ENCODE measurements at regions not wholly inside any gene's neighbourhood (a gene's known extent, or its start where the extent isn't known, plus 50 kb on each side); places are given as distances from the start of the nearest gene placed in this dataset.

DNA sequence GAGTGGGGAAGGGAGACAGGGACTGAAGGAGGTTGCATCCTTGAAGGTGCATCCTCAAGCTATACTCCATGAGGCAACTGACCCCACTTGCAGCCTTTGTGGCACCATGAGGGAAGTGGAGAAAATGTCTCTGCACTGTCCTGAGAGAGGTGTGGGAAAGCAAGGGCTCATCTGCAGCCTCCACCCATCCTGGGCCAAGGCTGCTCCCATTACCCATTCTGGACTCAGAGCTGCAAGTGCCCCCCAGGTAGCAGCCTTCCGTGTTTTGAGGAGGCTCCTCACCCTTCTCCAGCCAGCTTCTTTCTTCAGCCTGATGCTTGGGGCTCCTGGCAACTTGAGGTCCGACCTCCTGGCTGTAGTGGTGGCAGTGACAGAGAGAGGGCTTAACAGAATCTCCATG, 294.6 kb downstream of the CDH26 start:
- DNase-seq (no peak), FAIRE-seq (no peak)
- H3K4me3 ChIP-seq (ENCODE audit: low read length in 3 of 3) = no peak overlapping the region
- H3K9me3 ChIP-seq (ENCODE audit: control insufficient read depth in 2 of 3, insufficient read depth in 1 of 3, low read length in 3 of 3) = no peaks in the 10 kb centered on the region
- H3K36me3 ChIP-seq (ENCODE audit: control insufficient read depth in 2 of 3, insufficient read depth in 3 of 3, low read length in 3 of 3) = no peaks in the 10 kb centered on the region
- no peak overlapping the region for H3K27ac ChIP-seq (ENCODE audit: low read depth in 2 of 2, low read length in 2 of 2)
- intact Hi-C loops (cut with DNase I) = no loop called here
- H3K27me3 ChIP-seq (ENCODE audit: control insufficient read depth, insufficient read depth, low read length) = no peaks in the 10 kb centered on the region
- TF ChIP-seq, protein P1, sequence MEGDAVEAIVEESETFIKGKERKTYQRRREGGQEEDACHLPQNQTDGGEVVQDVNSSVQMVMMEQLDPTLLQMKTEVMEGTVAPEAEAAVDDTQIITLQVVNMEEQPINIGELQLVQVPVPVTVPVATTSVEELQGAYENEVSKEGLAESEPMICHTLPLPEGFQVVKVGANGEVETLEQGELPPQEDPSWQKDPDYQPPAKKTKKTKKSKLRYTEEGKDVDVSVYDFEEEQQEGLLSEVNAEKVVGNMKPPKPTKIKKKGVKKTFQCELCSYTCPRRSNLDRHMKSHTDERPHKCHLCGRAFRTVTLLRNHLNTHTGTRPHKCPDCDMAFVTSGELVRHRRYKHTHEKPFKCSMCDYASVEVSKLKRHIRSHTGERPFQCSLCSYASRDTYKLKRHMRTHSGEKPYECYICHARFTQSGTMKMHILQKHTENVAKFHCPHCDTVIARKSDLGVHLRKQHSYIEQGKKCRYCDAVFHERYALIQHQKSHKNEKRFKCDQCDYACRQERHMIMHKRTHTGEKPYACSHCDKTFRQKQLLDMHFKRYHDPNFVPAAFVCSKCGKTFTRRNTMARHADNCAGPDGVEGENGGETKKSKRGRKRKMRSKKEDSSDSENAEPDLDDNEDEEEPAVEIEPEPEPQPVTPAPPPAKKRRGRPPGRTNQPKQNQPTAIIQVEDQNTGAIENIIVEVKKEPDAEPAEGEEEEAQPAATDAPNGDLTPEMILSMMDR (IDR thresholded peaks at IDR 0.05; ENCODE audit: borderline replicate concordance, extremely low read depth, insufficient read depth) = no peak
- no peak overlapping the region for H3K9ac ChIP-seq (ENCODE audit: low read length in 3 of 3)
- peaks cover 0 to 7% (median 0%) of the 10 kb centered on the region in 3 donors for H3K4me1 ChIP-seq (ENCODE audit: control insufficient read depth in 2 of 3, insufficient read depth in 2 of 3, low read depth in 1 of 3, low read length in 3 of 3)

DNA sequence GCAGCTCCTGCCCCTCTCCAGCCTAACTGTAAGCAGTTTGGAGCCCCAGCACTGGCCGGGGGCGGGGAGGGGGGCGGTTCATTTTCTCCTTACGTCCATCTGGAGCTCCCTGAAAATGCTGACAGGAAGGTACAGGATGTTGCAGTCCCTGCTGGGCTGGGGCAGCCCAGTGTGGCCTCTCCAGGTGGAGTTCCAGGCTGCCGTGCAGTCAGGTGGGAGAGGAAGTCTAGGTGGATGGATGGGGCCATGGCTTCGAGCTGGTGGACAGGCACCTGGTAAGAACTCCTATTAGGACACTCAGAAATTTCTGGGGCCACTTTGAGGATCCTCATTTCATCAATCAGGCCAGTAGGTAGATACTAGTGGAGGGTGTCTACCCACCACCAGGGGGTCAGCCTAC, 295.2 kb downstream of the CDH26 start:
- H3K9ac ChIP-seq (ENCODE audit: low read length in 3 of 3) = no peak overlapping the region
- H3K27ac ChIP-seq (ENCODE audit: low read depth in 2 of 2, low read length in 2 of 2) = no peak overlapping the region
- no peaks in the 10 kb centered on the region for H3K36me3 ChIP-seq (ENCODE audit: control insufficient read depth in 2 of 3, insufficient read depth in 3 of 3, low read length in 3 of 3)
- no peak for DNase-seq
- no peak overlapping the region for H3K4me3 ChIP-seq (ENCODE audit: low read length in 3 of 3)
- H3K9me3 ChIP-seq (ENCODE audit: control insufficient read depth in 2 of 3, insufficient read depth in 1 of 3, low read length in 3 of 3) = no peaks in the 10 kb centered on the region
- H3K4me1 ChIP-seq (ENCODE audit: control insufficient read depth in 2 of 3, insufficient read depth in 2 of 3, low read depth in 1 of 3, low read length in 3 of 3) = peaks cover 0 to 7% (median 0%) of the 10 kb centered on the region in 3 donors
- TF ChIP-seq, protein P1 (IDR thresholded peaks at IDR 0.05; ENCODE audit: borderline replicate concordance, extremely low read depth, insufficient read depth) = no peak
- H3K27me3 ChIP-seq (ENCODE audit: control insufficient read depth, insufficient read depth, low read length) = no peaks in the 10 kb centered on the region
- no peak for FAIRE-seq
- intact Hi-C loops (cut with DNase I) = no loop called here

DNA sequence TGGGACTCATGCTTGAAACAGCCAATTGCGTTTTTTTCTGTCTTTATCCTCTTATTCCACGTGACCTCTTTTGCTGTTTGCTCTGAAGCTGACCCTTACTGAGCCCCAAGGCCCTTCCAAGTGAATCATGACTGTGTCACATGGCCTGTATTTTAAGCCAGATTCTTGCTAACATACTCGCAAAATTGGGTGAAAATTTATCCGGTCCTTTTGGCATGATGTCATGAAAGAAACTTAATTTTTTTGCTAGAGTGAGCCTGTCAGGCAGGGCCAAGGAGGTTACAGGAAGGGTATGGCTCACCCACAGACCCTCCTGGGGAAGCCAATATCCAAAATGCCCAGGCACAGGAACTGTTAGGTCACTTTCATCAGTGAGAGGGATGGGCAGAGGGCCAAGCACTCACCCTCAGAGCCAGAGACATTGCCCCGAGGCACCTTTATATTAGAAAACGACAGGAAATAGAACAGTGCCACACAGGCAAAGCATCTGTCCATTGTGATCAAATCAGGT, 296.7 kb downstream of the CDH26 start:
- H3K9ac ChIP-seq (ENCODE audit: low read length in 3 of 3) = no peak overlapping the region
- H3K4me3 ChIP-seq (ENCODE audit: low read length in 3 of 3) = no peak overlapping the region
- H3K4me1 ChIP-seq (ENCODE audit: control insufficient read depth in 2 of 3, insufficient read depth in 2 of 3, low read depth in 1 of 3, low read length in 3 of 3) = peaks cover 0 to 7% (median 0%) of the 10 kb centered on the region in 3 donors
- no peak for FAIRE-seq
- no peak overlapping the region for H3K27ac ChIP-seq (ENCODE audit: low read depth in 2 of 2, low read length in 2 of 2)
- DNase-seq = no peak
- no peaks in the 10 kb centered on the region for H3K27me3 ChIP-seq (ENCODE audit: control insufficient read depth, insufficient read depth, low read length)
- H3K36me3 ChIP-seq (ENCODE audit: control insufficient read depth in 2 of 3, insufficient read depth in 3 of 3, low read length in 3 of 3) = no peaks in the 10 kb centered on the region
- H3K9me3 ChIP-seq (ENCODE audit: control insufficient read depth in 2 of 3, insufficient read depth in 1 of 3, low read length in 3 of 3) = no peaks in the 10 kb centered on the region
- intact Hi-C loops (cut with DNase I) = no loop called here
- TF ChIP-seq, protein P1 (IDR thresholded peaks at IDR 0.05; ENCODE audit: borderline replicate concordance, extremely low read depth, insufficient read depth) = no peak

DNA sequence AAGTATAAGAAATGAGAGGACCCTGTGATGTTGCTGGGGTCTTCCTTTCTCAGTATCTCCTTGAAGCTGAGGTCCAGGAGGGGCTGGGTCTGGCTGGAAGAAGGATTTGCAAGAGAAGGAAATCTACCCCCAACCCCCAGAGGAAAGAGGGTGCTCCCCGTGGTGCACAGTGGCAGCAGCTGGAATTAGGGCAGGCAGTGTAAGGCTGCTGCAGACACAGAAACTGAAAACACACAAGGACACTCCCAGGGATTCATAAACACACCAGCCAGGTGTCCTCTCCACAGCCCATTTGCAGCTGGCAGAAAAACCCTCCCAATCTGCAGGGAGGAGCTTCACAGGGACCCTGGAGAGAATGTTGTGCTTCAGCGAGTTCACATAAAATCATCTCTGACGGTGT, 297.2 kb downstream of the CDH26 start:
- H3K27ac ChIP-seq (ENCODE audit: low read depth in 2 of 2, low read length in 2 of 2) = no peak overlapping the region
- H3K36me3 ChIP-seq (ENCODE audit: control insufficient read depth in 2 of 3, insufficient read depth in 3 of 3, low read length in 3 of 3) = no peaks in the 10 kb centered on the region
- H3K4me1 ChIP-seq (ENCODE audit: control insufficient read depth in 2 of 3, insufficient read depth in 2 of 3, low read depth in 1 of 3, low read length in 3 of 3) = peaks cover 0 to 7% (median 0%) of the 10 kb centered on the region in 3 donors
- DNase-seq (peak in 1 of 5 donors; percentile 13), FAIRE-seq (no peak)
- TF ChIP-seq, protein P1 (IDR thresholded peaks at IDR 0.05; ENCODE audit: borderline replicate concordance, extremely low read depth, insufficient read depth) = no peak
- H3K27me3 ChIP-seq (ENCODE audit: control insufficient read depth, insufficient read depth, low read length) = no peaks in the 10 kb centered on the region
- H3K9ac ChIP-seq (ENCODE audit: low read length in 3 of 3) = no peak overlapping the region
- H3K4me3 ChIP-seq (ENCODE audit: low read length in 3 of 3) = no peak overlapping the region
- intact Hi-C loops (cut with DNase I) = no loop called here
- no peaks in the 10 kb centered on the region for H3K9me3 ChIP-seq (ENCODE audit: control insufficient read depth in 2 of 3, insufficient read depth in 1 of 3, low read length in 3 of 3)

Data from kidney (tissue), 13 donors.